BLaER1 (cell line): ENCODE measurements at regions not wholly inside any gene's neighbourhood (a gene's known extent, or its start where the extent isn't known, plus 50 kb on each side); places are given as distances from the start of the nearest gene placed in this dataset.

Experiments
- H3K27ac ChIP-seq: shearing (Covaris generic); formaldehyde crosslinking; 2 replicates; pipeline ENCODE4 v1.8.1; 2022
- H3K27me3 ChIP-seq: shearing (Covaris generic); formaldehyde crosslinking; 2 replicates; pipeline ENCODE4 v1.8.1; 2022
- H3K36me3 ChIP-seq: shearing (Covaris generic); formaldehyde crosslinking; 2 replicates; pipeline ENCODE4 v1.8.1; 2022
- H3K4me1 ChIP-seq: shearing (Covaris generic); formaldehyde crosslinking; 2 replicates; pipeline ENCODE4 v1.8.1; 2022
- H3K4me2 ChIP-seq: shearing (Covaris generic); formaldehyde crosslinking; 2 replicates; pipeline ENCODE4 v1.8.1; 2022
- H3K4me3 ChIP-seq: shearing (Covaris generic); formaldehyde crosslinking; 2 replicates; pipeline ENCODE4 v1.8.1; 2022
- H3K9ac ChIP-seq: shearing (Covaris generic); formaldehyde crosslinking; 2 replicates; pipeline ENCODE4 v1.8.1; 2022
- H3K9me3 ChIP-seq: shearing (Covaris generic); formaldehyde crosslinking; 2 replicates; pipeline ENCODE4 v1.8.1; 2022
- H4K20me1 ChIP-seq: shearing (Covaris generic); formaldehyde crosslinking; 2 replicates; pipeline ENCODE4 v1.8.1; 2022
- Cebpa-rat ChIP-seq: shearing (Covaris generic); IDR thresholded peaks from 2 replicates; pipeline ENCODE4 v1.8.1; 2022

DNA sequence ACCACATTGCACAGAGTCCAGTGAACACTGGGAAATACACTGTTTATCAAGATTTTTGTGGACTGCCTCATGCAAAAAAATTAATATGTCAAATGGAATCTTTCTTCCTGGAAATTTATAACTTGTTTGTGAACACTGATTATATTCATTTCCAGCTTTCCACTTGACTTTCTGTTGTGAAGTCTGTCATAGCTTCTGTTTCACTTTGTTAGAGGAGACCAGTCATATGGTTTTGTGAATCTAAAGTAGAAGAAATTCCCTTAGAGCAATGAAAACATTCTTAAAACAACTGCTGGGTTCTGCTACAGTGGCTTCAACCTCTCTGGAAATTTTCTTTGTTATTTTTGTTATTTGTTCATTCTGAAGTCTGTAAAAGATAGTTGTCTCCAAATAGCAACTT, 349.5 kb upstream of the NFE2L3 start:
- H4K20me1 ChIP-seq, result no peaks in the 10 kb centered on the region
- no peak for TF ChIP-seq Cebpa-rat
- no peak overlapping the region for H3K27ac ChIP-seq
- H3K4me1 ChIP-seq, result no peaks in the 10 kb centered on the region
- no peak overlapping the region for H3K9ac ChIP-seq
- H3K36me3 ChIP-seq, result no peaks in the 10 kb centered on the region
- H3K4me3 ChIP-seq, result no peak overlapping the region
- H3K4me2 ChIP-seq, result no peak overlapping the region
- no peaks in the 10 kb centered on the region for H3K9me3 ChIP-seq
- H3K27me3 ChIP-seq, result no peaks in the 10 kb centered on the region

DNA sequence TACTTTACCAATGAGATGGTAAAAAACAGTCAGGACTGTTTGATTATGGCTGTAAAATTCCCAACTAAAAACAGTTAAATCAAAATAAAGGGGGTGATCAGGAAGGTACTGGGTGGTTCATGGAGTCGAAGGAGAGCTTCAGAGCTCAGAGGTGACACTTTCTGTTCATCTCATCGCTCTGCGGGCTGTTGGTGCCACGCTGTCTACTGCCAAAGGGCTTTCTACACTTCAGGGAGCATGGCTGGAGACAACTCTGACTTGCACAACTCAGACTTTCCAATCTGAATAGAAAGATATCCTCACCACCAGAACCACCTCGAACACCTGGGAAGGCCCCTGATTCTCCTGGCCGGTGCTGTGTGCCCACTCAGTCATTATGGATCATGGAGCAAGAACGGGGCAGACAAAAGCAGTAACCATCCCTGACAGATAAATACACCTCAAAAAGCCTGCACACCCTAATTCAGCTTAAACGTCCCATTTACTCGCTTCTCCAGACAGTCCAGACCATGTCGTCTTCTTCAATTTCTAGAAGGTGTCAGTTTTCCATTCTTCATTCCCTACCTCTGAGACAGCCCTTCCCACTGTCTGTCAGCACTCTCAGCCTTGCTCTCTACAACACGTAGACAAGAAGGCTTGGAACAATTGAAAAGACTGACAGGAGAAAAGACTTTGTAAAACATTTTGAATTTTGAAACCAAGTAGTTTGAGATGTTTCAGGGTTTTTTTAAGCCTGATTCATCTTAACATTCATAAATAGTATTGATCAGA, 348.7 kb upstream of the NFE2L3 start:
- no peak for TF ChIP-seq Cebpa-rat
- Histone ChIP-seq H3K27ac (no peak overlapping the region), H3K4me3 (no peak overlapping the region), H3K36me3 (no peaks in the 10 kb centered on the region), H3K4me2 (no peak overlapping the region), H3K4me1 (no peaks in the 10 kb centered on the region), H3K27me3 (no peaks in the 10 kb centered on the region), H3K9me3 (no peaks in the 10 kb centered on the region), H3K9ac (no peak overlapping the region), H4K20me1 (no peaks in the 10 kb centered on the region)

DNA sequence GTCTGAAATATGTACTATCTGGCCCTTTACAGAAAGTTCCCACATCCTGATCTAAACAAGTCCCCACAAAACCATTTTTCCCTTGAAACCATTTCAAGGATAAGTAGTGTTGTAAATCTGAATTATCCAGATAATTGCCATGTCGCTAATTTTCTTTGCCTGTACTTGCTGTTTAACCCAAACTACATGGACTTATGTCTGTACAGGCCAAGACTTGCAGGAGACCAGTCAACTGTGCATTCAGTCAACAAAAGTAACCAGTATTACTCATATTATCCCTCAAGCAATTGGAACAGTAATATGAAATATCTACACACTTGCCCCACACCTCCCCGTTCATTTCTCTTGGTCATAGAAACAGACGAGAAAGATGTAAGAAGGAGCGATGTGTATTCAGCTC, 347.8 kb upstream of the NFE2L3 start:
- Histone ChIP-seq H3K36me3 (no peaks in the 10 kb centered on the region), H3K27me3 (no peaks in the 10 kb centered on the region), H3K4me2 (no peak overlapping the region), H4K20me1 (no peaks in the 10 kb centered on the region), H3K4me1 (no peaks in the 10 kb centered on the region), H3K9me3 (no peaks in the 10 kb centered on the region), H3K4me3 (no peak overlapping the region), H3K27ac (no peak overlapping the region), H3K9ac (no peak overlapping the region)
- no peak for TF ChIP-seq Cebpa-rat

DNA sequence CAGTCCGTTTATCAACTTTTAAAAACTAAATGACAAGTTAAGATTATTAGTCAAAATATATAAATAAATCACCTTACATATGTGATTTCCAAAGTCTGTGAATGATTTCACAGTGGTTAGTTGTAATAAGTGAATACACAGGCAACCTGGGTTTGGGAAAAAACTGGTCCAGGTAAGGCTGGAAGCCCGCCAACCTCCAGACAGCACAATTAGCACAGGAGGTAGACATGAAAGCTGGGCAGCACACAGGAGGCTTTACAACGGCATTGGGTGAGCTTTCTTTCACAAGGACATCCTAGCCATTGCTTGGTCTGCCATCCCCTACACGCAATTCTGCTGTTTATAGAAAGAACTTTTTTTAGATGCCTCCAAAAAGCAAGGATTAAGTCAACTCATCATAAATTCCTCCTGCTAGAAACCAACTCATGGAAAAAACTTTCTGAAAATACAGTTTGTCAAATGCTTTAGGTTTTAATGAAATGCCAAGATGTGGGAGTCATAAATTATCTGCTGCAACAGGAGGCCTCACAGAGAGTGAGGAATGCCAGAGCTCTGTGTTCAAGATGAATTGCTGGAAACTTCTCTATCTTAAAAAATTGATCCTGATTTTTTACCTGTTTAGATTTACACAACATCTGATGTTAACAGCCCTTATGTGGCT, 346.8 kb upstream of the NFE2L3 start:
- no peak overlapping the region for H3K9ac ChIP-seq
- H3K4me1 ChIP-seq, result no peaks in the 10 kb centered on the region
- H3K9me3 ChIP-seq, result no peaks in the 10 kb centered on the region
- TF ChIP-seq Cebpa-rat, result no peak
- H3K27me3 ChIP-seq, result no peaks in the 10 kb centered on the region
- H3K4me2 ChIP-seq, result no peak overlapping the region
- H3K36me3 ChIP-seq, result no peaks in the 10 kb centered on the region
- no peak overlapping the region for H3K4me3 ChIP-seq
- no peaks in the 10 kb centered on the region for H4K20me1 ChIP-seq
- H3K27ac ChIP-seq, result no peak overlapping the region

DNA sequence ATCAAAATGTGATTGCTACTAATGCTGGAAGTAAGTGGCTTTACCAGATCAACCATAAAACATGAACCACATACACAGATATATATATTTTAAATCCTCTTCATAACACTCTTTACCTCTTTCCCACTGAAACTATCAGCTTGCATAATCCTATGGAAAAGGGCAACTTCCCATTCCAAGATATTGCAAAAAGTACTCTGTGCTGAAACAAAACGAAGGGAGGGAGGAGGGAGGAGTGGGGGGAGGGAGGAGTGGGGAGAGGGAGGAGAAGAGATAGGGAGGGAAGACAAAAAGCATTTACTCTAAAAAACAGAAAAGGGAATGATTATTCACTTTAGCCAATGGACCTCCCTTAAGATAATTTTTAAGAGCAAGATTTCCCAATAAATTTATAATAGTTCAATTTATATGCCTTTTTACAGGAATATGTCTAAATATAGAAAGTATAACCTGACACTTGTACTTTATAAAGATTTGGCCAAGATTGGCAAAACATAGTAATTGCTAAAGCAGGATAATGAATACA, 344.8 kb upstream of the NFE2L3 start:
- Histone ChIP-seq H3K4me2 (no peak overlapping the region), H3K4me1 (no peaks in the 10 kb centered on the region), H3K36me3 (no peaks in the 10 kb centered on the region), H3K27ac (no peak overlapping the region), H3K9me3 (no peaks in the 10 kb centered on the region), H3K27me3 (no peaks in the 10 kb centered on the region), H3K9ac (no peak overlapping the region), H3K4me3 (no peak overlapping the region), H4K20me1 (no peaks in the 10 kb centered on the region)
- TF ChIP-seq Cebpa-rat, result no peak

DNA sequence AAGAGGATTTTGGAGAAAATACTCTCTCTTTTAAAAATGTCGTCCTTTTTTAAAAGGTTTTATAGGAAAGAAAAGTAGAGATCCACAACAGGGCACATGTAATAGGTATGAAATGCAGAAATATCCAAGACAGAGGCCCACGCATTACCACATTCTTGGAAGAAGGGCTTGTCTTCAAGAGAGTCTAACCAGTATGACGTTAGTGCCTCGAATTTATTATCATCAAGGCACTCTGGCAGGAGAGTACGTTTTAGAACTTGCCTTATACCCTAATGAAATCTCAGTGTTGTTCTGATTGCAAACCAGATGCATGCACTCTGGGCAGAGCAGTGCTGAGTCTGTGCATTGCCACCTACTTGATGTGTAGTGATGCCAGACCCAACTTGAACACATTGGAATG, 342.6 kb upstream of the NFE2L3 start:
- no peaks in the 10 kb centered on the region for H3K9me3 ChIP-seq
- H3K27me3 ChIP-seq, result no peaks in the 10 kb centered on the region
- no peak for TF ChIP-seq Cebpa-rat
- H3K27ac ChIP-seq, result no peak overlapping the region
- H3K36me3 ChIP-seq, result no peaks in the 10 kb centered on the region
- H3K9ac ChIP-seq, result no peak overlapping the region
- no peaks in the 10 kb centered on the region for H4K20me1 ChIP-seq
- no peak overlapping the region for H3K4me2 ChIP-seq
- H3K4me1 ChIP-seq, result no peaks in the 10 kb centered on the region
- H3K4me3 ChIP-seq, result no peak overlapping the region

DNA sequence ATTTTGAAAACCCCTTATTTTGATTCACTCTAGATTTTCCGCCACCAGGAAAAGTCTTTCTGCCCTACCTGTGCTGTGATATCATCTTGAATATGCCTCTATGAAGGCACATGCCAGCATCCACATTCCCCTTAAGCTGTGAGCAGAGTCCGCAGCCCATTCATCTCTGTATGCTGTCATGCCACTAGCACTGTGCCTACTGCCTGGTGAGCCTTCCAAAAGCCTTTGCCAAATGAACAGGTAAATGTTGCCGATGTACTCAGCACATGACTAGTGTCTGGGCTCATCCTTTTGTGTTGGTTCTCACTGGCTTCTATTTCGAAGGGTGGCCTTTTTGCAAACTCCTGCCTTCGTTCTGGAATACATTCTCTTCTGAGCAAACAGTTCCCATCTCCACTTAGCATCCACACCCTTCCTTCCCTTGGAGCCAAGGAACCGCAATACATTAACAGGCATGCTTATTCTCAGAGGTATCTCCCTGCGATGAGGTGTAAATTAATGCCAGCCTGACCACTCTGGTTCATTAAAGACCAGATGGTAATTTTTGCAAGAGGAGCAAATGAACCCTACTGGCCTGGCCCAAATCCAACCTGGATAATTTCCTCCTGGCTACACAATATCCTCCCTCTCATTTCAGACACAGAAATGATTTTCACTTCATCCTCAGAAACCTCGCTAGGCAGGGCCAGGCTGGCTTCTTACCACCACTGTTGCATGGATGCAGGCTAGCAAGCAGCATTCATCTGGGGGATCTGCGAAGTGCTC, 339.7 kb upstream of the NFE2L3 start:
- Histone ChIP-seq H3K27ac (no peak overlapping the region), H3K36me3 (no peaks in the 10 kb centered on the region), H3K27me3 (no peaks in the 10 kb centered on the region), H3K4me1 (no peaks in the 10 kb centered on the region), H4K20me1 (no peaks in the 10 kb centered on the region), H3K9me3 (no peaks in the 10 kb centered on the region), H3K9ac (no peak overlapping the region), H3K4me2 (no peak overlapping the region), H3K4me3 (no peak overlapping the region)
- no peak for TF ChIP-seq Cebpa-rat

DNA sequence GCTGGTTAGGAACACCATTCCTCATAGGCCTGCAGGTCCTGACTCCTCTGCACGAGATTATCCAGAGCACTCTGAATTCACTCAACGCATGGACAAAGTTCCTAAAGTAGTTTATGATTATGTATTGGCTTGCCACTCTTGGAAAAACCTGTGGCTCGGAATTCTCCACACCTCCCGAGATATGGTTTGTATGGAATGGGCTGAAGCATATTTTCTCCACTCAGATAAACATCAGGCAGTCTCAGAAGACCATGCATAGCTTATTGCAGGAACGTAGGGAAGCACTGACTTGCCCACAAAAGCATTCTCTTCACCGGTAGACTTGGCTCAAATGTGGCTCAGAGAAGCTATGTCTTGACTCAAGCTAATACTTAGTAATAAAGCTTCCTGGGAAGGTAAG, 338.6 kb upstream of the NFE2L3 start:
- Histone ChIP-seq H3K4me2 (no peak overlapping the region), H4K20me1 (no peaks in the 10 kb centered on the region), H3K9me3 (no peaks in the 10 kb centered on the region), H3K36me3 (no peaks in the 10 kb centered on the region), H3K4me1 (no peaks in the 10 kb centered on the region), H3K4me3 (no peak overlapping the region), H3K27ac (no peak overlapping the region), H3K9ac (no peak overlapping the region), H3K27me3 (no peaks in the 10 kb centered on the region)
- no peak for TF ChIP-seq Cebpa-rat

DNA sequence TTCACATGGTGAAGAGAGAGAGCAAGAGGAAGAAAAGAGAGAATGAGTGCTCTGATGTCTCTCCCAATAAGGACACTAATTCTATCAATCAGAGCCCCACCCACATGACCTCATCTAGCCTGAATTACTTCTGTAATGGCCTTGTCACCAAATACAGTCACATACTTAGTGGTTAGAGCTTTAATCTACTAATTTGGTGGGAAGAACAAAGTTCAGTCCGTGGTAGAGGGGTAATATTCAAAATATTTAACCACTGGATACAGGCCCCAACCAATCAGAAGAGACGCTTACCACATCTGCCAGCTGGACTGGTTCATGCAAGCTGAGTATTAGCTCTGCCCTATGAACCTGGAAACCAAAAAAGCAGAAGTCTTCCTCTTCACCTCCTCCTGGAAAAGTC, 336.3 kb upstream of the NFE2L3 start:
- TF ChIP-seq Cebpa-rat, result no peak
- no peak overlapping the region for H3K9ac ChIP-seq
- no peak overlapping the region for H3K4me2 ChIP-seq
- no peaks in the 10 kb centered on the region for H3K9me3 ChIP-seq
- no peaks in the 10 kb centered on the region for H3K36me3 ChIP-seq
- no peaks in the 10 kb centered on the region for H3K4me1 ChIP-seq
- H4K20me1 ChIP-seq, result no peaks in the 10 kb centered on the region
- H3K27ac ChIP-seq, result no peak overlapping the region
- no peaks in the 10 kb centered on the region for H3K27me3 ChIP-seq
- H3K4me3 ChIP-seq, result no peak overlapping the region
